Smooth muscle cell (in vitro differentiated cells): ENCODE measurements at regions not wholly inside any gene's neighbourhood (a gene's known extent, or its start where the extent isn't known, plus 50 kb on each side); places are given as distances from the start of the nearest gene placed in this dataset.

Experiments
- DNase-seq: peaks from one replicate; lab custom pipeline; 2025; ENCODE audit not compliant: unreplicated experiment; lab: John Stamatoyannopoulos, UW
- H2AFZ ChIP-seq: fragments of 200-600 bp; sonication (generic); 2 replicates; pipeline ENCODE4 v1.6.0; 2016; ENCODE audit warnings: antibody characterized with exemption, low read depth, mild to moderate bottlenecking
- H3F3A ChIP-seq: fragments of 200-600 bp; sonication (generic); 2 replicates; pipeline ENCODE4 v1.6.0; 2017; ENCODE audit warnings: antibody characterized with exemption, low read depth
- H3K27ac ChIP-seq: fragments of 200-600 bp; sonication (generic); 2 replicates; pipeline ENCODE4 v1.5.1; 2016; ENCODE audit warnings: low read depth, mild to moderate bottlenecking
- H3K27me3 ChIP-seq: fragments of 200-600 bp; sonication (generic); 2 replicates; pipeline ENCODE4 v1.6.1; 2016; ENCODE audit warnings: low read depth, mild to moderate bottlenecking
- H3K36me3 ChIP-seq: fragments of 200-600 bp; sonication (generic); 2 replicates; pipeline ENCODE4 v1.5.1; 2016; ENCODE audit warnings: low read depth
- H3K4me1 ChIP-seq: fragments of 200-600 bp; sonication (generic); 2 replicates; pipeline ENCODE4 v1.5.1; 2016; ENCODE audit warnings: low read depth
- H3K4me2 ChIP-seq: fragments of 200-600 bp; sonication (generic); 2 replicates; pipeline ENCODE4 v1.6.0; 2016; ENCODE audit warnings: mild to moderate bottlenecking
- H3K4me3 ChIP-seq: fragments of 200-600 bp; sonication (generic); 2 replicates; pipeline ENCODE4 v1.5.1; 2016; ENCODE audit warnings: mild to moderate bottlenecking
- H3K79me2 ChIP-seq: fragments of 200-600 bp; sonication (generic); 2 replicates; pipeline ENCODE4 v1.6.0; 2016; ENCODE audit warnings: low read depth, mild to moderate bottlenecking
- H3K9ac ChIP-seq: fragments of 200-600 bp; sonication (generic); 2 replicates; pipeline ENCODE4 v1.6.0; 2016; ENCODE audit warnings: low read depth
- H3K9me3 ChIP-seq: fragments of 200-600 bp; sonication (generic); replicated peaks from 2 replicates; pipeline ENCODE4 v1.5.1; 2016; ENCODE audit warnings: low read depth
- H4K20me1 ChIP-seq: fragments of 200-600 bp; sonication (generic); 2 replicates; pipeline ENCODE4 v1.6.0; 2016; ENCODE audit warnings: low read depth
- WGBS: methylation state at CpG from one replicate; pipeline ENCODE4 v1.1.7; 2016; ENCODE audit warnings: low lambda C conversion rate; 5-methylcytosine and 5-hydroxymethylcytosine counted together
- TF ChIP-seq, protein P1 (sequence below): fragments of 200-600 bp; sonication (generic); IDR thresholded peaks from 2 replicates; pipeline ENCODE4 v1.5.1; 2017; ENCODE audit warnings: borderline replicate concordance, mild to moderate bottlenecking, antibody characterized with exemption; ENCODE audit not compliant: insufficient read depth, poor library complexity, severe bottlenecking

DNA sequence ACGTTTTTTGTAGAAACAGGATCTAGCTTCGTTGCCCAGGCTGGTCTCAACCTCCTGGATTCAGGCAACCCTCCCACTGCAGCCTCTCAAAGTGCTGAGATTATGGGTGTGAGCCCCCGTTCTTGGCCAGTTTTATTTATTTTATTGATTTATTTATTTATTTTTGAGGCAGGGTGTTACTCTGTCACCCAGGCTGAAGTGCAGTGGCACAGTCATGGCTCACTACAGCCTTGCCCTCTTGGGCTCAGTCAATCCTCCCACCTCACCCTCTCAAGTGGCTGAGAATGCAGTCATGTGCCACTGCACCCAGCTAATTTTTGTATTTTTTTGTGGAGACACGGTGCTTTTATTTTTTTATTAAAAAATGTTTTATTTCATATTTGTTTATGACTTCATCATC is 79.9 kb upstream of the ATF7IP2 start:
- Histone ChIP-seq H3K4me3 (no peak overlapping the region), H3K9me3 (no peaks in the 10 kb centered on the region), H3K79me2 (no peaks in the 10 kb centered on the region), H2AFZ (no peak overlapping the region), H3K9ac (no peak overlapping the region), H3K27me3 (no peaks in the 10 kb centered on the region), H3K27ac (no peak overlapping the region), H3F3A (no peaks in the 10 kb centered on the region), H3K4me1 (no peaks in the 10 kb centered on the region), H3K36me3 (no peaks in the 10 kb centered on the region), H4K20me1 (no peaks in the 10 kb centered on the region), H3K4me2 (no peak overlapping the region)
- TF ChIP-seq, protein P1, sequence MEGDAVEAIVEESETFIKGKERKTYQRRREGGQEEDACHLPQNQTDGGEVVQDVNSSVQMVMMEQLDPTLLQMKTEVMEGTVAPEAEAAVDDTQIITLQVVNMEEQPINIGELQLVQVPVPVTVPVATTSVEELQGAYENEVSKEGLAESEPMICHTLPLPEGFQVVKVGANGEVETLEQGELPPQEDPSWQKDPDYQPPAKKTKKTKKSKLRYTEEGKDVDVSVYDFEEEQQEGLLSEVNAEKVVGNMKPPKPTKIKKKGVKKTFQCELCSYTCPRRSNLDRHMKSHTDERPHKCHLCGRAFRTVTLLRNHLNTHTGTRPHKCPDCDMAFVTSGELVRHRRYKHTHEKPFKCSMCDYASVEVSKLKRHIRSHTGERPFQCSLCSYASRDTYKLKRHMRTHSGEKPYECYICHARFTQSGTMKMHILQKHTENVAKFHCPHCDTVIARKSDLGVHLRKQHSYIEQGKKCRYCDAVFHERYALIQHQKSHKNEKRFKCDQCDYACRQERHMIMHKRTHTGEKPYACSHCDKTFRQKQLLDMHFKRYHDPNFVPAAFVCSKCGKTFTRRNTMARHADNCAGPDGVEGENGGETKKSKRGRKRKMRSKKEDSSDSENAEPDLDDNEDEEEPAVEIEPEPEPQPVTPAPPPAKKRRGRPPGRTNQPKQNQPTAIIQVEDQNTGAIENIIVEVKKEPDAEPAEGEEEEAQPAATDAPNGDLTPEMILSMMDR, result no peak
- WGBS, result 91% methylated on average over 4 of the region's 4 CpGs
- no peak for DNase-seq

DNA sequence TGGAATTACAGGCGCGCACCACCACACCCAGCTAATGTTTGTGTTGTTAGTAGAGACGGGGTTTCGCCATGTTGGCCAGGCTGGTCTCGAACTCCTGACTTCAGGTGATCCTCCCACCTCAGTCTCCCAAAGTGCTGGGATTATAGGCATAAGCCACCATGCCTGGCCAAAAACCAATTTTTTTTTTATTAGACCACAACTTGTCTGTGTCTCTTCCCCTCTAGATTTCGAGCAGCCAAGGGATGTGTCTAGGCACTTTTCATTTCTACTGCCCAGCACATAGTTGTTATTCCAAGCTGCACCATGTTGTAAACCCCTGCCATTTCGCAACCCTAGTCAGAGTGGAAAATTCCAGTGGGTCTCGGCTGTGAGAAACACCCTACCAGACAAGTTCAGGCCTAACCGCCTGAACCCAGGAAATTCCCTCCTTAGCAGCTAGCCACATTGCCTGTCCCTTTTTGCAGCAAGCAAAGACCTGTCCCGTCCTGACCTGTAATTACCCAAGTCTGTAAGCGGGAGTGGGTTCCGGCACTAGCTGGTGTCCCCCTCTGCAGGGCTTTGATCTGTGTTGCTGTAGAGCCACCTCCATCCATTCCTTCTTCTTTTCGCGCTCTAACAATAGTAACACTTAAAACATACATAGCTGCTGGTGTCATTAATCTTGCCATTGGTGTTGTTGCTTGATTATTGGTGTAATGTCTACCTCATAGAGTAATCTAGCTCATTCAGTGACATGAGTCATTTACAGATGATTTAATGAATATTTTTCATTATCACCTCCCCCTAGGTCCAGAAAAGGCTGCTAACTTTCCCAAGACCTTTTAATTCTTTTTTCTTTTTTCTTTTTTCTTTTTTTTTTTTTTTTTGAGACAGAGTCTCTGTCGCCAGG is 77.3 kb upstream of the ATF7IP2 start:
- no peaks in the 10 kb centered on the region for H3K36me3 ChIP-seq
- H3K79me2 ChIP-seq, result no peaks in the 10 kb centered on the region
- no peak overlapping the region for H3K4me2 ChIP-seq
- no peak overlapping the region for H2AFZ ChIP-seq
- H3K27me3 ChIP-seq, result no peaks in the 10 kb centered on the region
- no peak for DNase-seq
- H3K4me3 ChIP-seq, result no peak overlapping the region
- TF ChIP-seq, protein P1, result no peak
- H3K9ac ChIP-seq, result no peak overlapping the region
- 70% methylated on average over 14 of the region's 15 CpGs for WGBS
- H3K27ac ChIP-seq, result no peak overlapping the region
- no peaks in the 10 kb centered on the region for H3F3A ChIP-seq
- H3K4me1 ChIP-seq, result no peaks in the 10 kb centered on the region
- H4K20me1 ChIP-seq, result no peaks in the 10 kb centered on the region
- H3K9me3 ChIP-seq, result no peaks in the 10 kb centered on the region

DNA sequence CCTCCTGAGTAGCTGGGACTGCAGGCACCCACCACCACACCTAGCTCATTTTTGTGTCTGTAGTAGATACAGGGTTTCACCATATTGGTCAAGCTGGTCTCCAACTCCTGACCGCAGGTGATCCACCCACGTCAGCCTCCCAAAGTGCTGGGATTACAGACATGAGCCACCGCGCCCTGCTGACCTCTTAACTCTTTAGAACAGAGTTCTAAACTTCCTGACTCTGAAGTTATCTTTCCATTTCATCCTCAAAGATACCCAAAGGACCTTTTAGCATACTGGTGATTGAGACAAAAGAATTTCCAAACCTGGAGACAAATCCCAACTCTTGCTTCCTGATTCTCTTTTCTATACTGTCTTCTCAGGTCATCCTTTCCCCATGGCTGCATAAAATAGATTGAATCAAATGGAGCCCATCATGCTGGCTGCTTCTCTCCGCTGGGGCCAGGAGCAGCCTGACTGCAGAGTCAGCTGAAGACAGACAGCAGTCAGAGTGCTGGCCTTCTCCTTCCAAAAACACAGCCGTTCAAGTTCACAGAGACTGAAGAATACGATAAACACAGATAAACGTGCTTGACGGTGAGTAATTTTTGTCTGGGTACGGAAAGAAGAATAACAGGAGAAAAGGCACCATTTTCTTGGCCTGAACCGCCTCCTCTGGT is 76.5 kb upstream of the ATF7IP2 start:
- H3K79me2 ChIP-seq, result no peaks in the 10 kb centered on the region
- no peaks in the 10 kb centered on the region for H3F3A ChIP-seq
- H3K4me1 ChIP-seq, result no peaks in the 10 kb centered on the region
- H3K9me3 ChIP-seq, result no peaks in the 10 kb centered on the region
- TF ChIP-seq, protein P1, result no peak
- no peak overlapping the region for H2AFZ ChIP-seq
- H3K27me3 ChIP-seq, result no peaks in the 10 kb centered on the region
- H3K4me2 ChIP-seq, result no peak overlapping the region
- no peaks in the 10 kb centered on the region for H4K20me1 ChIP-seq
- H3K36me3 ChIP-seq, result no peaks in the 10 kb centered on the region
- no peak overlapping the region for H3K27ac ChIP-seq
- DNase-seq, result no peak
- WGBS, result 80% methylated on average over 11 of the region's 11 CpGs
- no peak overlapping the region for H3K9ac ChIP-seq
- no peak overlapping the region for H3K4me3 ChIP-seq
